Endodermal cell (in vitro differentiated cells): ENCODE measurements at regions not wholly inside any gene's neighbourhood (a gene's known extent, or its start where the extent isn't known, plus 50 kb on each side); places are given as distances from the start of the nearest gene placed in this dataset.

Experiments used
- DNase-seq: peaks from one replicate; pipeline ENCODE4 v3.0.0-alpha.2; 2017
- H3K27ac ChIP-seq: 2 replicates; pipeline ENCODE4 v1.5.1; 2013; ENCODE audit warnings: mild to moderate bottlenecking, low read depth, low read length, moderate library complexity
- H3K27me3 ChIP-seq: 2 replicates; pipeline ENCODE4 v1.6.1; 2013; ENCODE audit warnings: mild to moderate bottlenecking, low read length, moderate library complexity; ENCODE audit not compliant: insufficient read depth, control insufficient read depth, poor library complexity, severe bottlenecking
- H3K36me3 ChIP-seq: 2 replicates; pipeline ENCODE4 v1.7.0; 2013; ENCODE audit warnings: mild to moderate bottlenecking, low read length, moderate library complexity; ENCODE audit not compliant: control insufficient read depth, insufficient read depth
- H3K4me1 ChIP-seq: one replicate; pipeline ENCODE4 v1.7.0; 2013; ENCODE audit warnings: low read length; ENCODE audit not compliant: control insufficient read depth, insufficient read depth
- H3K4me3 ChIP-seq: 2 replicates; pipeline ENCODE4 v1.5.1; 2013; ENCODE audit warnings: mild to moderate bottlenecking, low read length, moderate library complexity
- H3K9ac ChIP-seq: 2 replicates; pipeline ENCODE4 v1.6.1; 2013; ENCODE audit warnings: mild to moderate bottlenecking, low read length, moderate library complexity; ENCODE audit not compliant: poor library complexity, severe bottlenecking; ENCODE audit errors: extremely low read depth
- H3K9me3 ChIP-seq: 2 replicates; pipeline ENCODE4 v1.6.1; 2013; ENCODE audit warnings: mild to moderate bottlenecking, low read length, moderate library complexity; ENCODE audit not compliant: control insufficient read depth
- H3K27ac Mint-ChIP-seq: 2 replicates; pipeline ENCODE4 v1.8.0; 2020; ENCODE audit warnings: mixed read lengths
- H3K27me3 Mint-ChIP-seq: 2 replicates; pipeline ENCODE4 v1.8.0; 2021; ENCODE audit warnings: mild to moderate bottlenecking, mixed read lengths; ENCODE audit not compliant: insufficient read depth
- H3K36me3 Mint-ChIP-seq: 2 replicates; pipeline ENCODE4 v1.8.0; 2020; ENCODE audit warnings: low read depth, mixed read lengths
- H3K4me1 Mint-ChIP-seq: 2 replicates; pipeline ENCODE4 v1.8.0; 2020; ENCODE audit warnings: mixed read lengths
- H3K4me3 Mint-ChIP-seq: 2 replicates; pipeline ENCODE4 v1.8.0; 2020; ENCODE audit warnings: mild to moderate bottlenecking, moderate library complexity, mixed read lengths
- H3K9me3 Mint-ChIP-seq: 2 replicates; pipeline ENCODE4 v1.8.0; 2020; ENCODE audit warnings: mild to moderate bottlenecking, mixed read lengths
- CTCF ChIP-seq: fragments of 200-600 bp; sonication (generic); conservative IDR thresholded peaks from 2 replicates; pipeline ENCODE4 v1.5.0; 2021; ENCODE audit warnings: antibody characterized with exemption, mild to moderate bottlenecking
- WGBS, 2 experiments: methylation state at CpG; one replicate each; pipeline versions ENCODE4 v1.1.5 to v1.1.7; 2013; ENCODE audit warnings: missing lambda C conversion rate in 2 of 2, mixed read lengths in 1 of 2; ENCODE audit not compliant: insufficient coverage in 1 of 2, insufficient read length in 1 of 2; 5-methylcytosine and 5-hydroxymethylcytosine counted together

- H3K4me1 Mint-ChIP-seq: peaks cover 26% of the 10 kb centered on the region
- no peaks in the 10 kb centered on the region for H3K27me3 Mint-ChIP-seq
- Histone ChIP-seq H3K27me3 (no peaks in the 10 kb centered on the region), H3K27ac (no peak overlapping the region), H3K9me3 (peaks cover 7% of the 10 kb centered on the region), H3K9ac (no peak overlapping the region), H3K36me3 (no peaks in the 10 kb centered on the region), H3K4me1 (peaks cover under 1% of the 10 kb centered on the region), H3K4me3 (no peak overlapping the region)
- 98% methylated on average over 5 of the region's 5 CpGs; no CpG with 5 or more reads in 1 of the 2 experiments for WGBS, 2 experiments
- H3K36me3 Mint-ChIP-seq: no peaks in the 10 kb centered on the region
- H3K4me3 Mint-ChIP-seq: no peak overlapping the region
- TF ChIP-seq CTCF: no peak
- no peak for DNase-seq
- peaks cover 4% of the 10 kb centered on the region for H3K9me3 Mint-ChIP-seq
- no peak overlapping the region for H3K27ac Mint-ChIP-seq
Observed at GRCh38 chr6:14885498-14885897, 360.4 kb upstream of the JARID2 start.

GRCh38 chr6:14887181-14887580 is 358.7 kb upstream of the JARID2 start:
- 88 to 94% methylated on average over 2 to 3 of the region's 3 CpGs for WGBS, 2 experiments
- DNase-seq: no peak
- Mint-ChIP-seq H3K4me1 (peaks cover 25% of the 10 kb centered on the region), H3K9me3 (peaks cover 12% of the 10 kb centered on the region), H3K36me3 (no peaks in the 10 kb centered on the region), H3K27ac (no peak overlapping the region), H3K27me3 (no peaks in the 10 kb centered on the region), H3K4me3 (no peak overlapping the region)
- H3K4me1 ChIP-seq: no peaks in the 10 kb centered on the region
- H3K9me3 ChIP-seq: peaks cover 7% of the 10 kb centered on the region
- H3K27ac ChIP-seq: no peak overlapping the region
- H3K4me3 ChIP-seq: no peak overlapping the region
- H3K27me3 ChIP-seq: no peaks in the 10 kb centered on the region
- no peak for TF ChIP-seq CTCF
- no peak overlapping the region for H3K9ac ChIP-seq
- H3K36me3 ChIP-seq: no peaks in the 10 kb centered on the region

GRCh38 chr6:14887986-14888574 is 357.8 kb upstream of the JARID2 start:
- 96 to 100% methylated on average over 1 to 5 of the region's 5 CpGs for WGBS, 2 experiments
- Mint-ChIP-seq H3K4me3 (no peak overlapping the region), H3K27me3 (no peaks in the 10 kb centered on the region), H3K36me3 (no peaks in the 10 kb centered on the region), H3K9me3 (peaks cover 14% of the 10 kb centered on the region), H3K4me1 (peaks cover 25% of the 10 kb centered on the region), H3K27ac (no peak overlapping the region)
- H3K27me3 ChIP-seq: no peaks in the 10 kb centered on the region
- TF ChIP-seq CTCF: no peak
- H3K36me3 ChIP-seq: no peaks in the 10 kb centered on the region
- peaks cover 7% of the 10 kb centered on the region for H3K9me3 ChIP-seq
- peaks cover 4% of the 10 kb centered on the region for H3K4me1 ChIP-seq
- H3K4me3 ChIP-seq: no peak overlapping the region
- no peak overlapping the region for H3K27ac ChIP-seq
- H3K9ac ChIP-seq: no peak overlapping the region
- no peak for DNase-seq
